GM12891 (cell line): ENCODE measurements at regions not wholly inside any gene's neighbourhood (a gene's known extent, or its start where the extent isn't known, plus 50 kb on each side); places are given as distances from the start of the nearest gene placed in this dataset.

Experiments used
- DNase-seq: peaks from one replicate; pipeline ENCODE4 v3.0.0; 2011; ENCODE audit warnings: low spot score; ENCODE audit not compliant: insufficient read length
- FAIRE-seq: peaks from 2 replicates; lab custom pipeline; 2011; peaks lifted over from hg19 to GRCh38; lab: Jason Lieb, UNC
- PAX5 ChIP-seq: IDR thresholded peaks from 2 replicates; pipeline ENCODE4 v1.6.1; 2011; ENCODE audit warnings: low read length, moderate library complexity, mild to moderate bottlenecking; ENCODE audit not compliant: insufficient read depth, severe bottlenecking
- POLR2A ChIP-seq: IDR thresholded peaks from 2 replicates; pipeline ENCODE4 v1.6.1; 2011; ENCODE audit warnings: low read depth, low read length, control low read depth
- POLR2AphosphoS5 ChIP-seq: IDR thresholded peaks from 2 replicates; pipeline ENCODE4 v1.6.1; 2011; ENCODE audit warnings: low read depth, low read length, control low read depth
- POU2F2 ChIP-seq: IDR thresholded peaks from 2 replicates; pipeline ENCODE4 v1.6.1; 2011; ENCODE audit warnings: low read depth, mild to moderate bottlenecking, control low read depth, low read length, moderate library complexity
- SPI1 ChIP-seq: IDR thresholded peaks from 2 replicates; pipeline ENCODE4 v1.6.1; 2011; ENCODE audit warnings: low read depth, low read length, control low read depth
- TAF1 ChIP-seq: IDR thresholded peaks from 2 replicates; pipeline ENCODE4 v1.6.1; 2011; ENCODE audit warnings: low read depth, low read length, control low read depth

- DNase-seq (no peak), FAIRE-seq (no peak)
- TF ChIP-seq TAF1 (no peak), POLR2A (no peak), SPI1 (no peak), PAX5 (no peak), POLR2AphosphoS5 (no peak), POU2F2 (no peak)
These were observed 271.9 kb downstream of the LOXHD1 start for GRCh38 chr18:46385124-46385523.

DNA sequence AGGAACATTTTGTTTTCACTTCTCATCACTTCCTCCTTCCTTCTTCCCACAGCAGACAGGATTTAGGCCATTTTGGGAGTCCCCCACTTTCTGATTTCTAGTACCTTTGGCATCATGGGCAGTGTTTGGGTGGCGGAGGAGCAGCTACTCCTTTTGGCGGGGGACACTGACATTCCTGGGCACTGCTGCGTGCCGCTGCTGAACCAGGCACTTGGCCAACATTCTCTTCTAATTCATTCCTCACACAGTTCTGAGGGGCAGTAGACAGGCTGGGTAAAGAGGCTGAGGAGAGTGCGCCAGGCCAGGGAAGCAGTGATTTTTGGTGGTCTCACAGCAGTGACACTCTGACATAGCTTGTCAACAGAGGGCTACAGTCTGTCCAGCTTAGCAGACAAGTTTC, 270.2 kb downstream of the LOXHD1 start:
- FAIRE-seq (no peak), DNase-seq (no peak)
- TF ChIP-seq POLR2A (no peak), TAF1 (no peak), SPI1 (no peak), POLR2AphosphoS5 (no peak), PAX5 (no peak), POU2F2 (no peak)

- no peak for TF ChIP-seq POLR2AphosphoS5
- no peak for TF ChIP-seq SPI1
- no peak for TF ChIP-seq POLR2A
- TF ChIP-seq POU2F2: no peak
- TF ChIP-seq TAF1: no peak
- TF ChIP-seq PAX5: no peak
- FAIRE-seq: no peak
- no peak for DNase-seq
These were observed 269.4 kb downstream of the LOXHD1 start for GRCh38 chr18:46387441-46388131.

- TF ChIP-seq PAX5: no peak
- FAIRE-seq: no peak
These were observed 268.7 kb downstream of the LOXHD1 start for GRCh38 chr18:46388286-46388685.

DNA sequence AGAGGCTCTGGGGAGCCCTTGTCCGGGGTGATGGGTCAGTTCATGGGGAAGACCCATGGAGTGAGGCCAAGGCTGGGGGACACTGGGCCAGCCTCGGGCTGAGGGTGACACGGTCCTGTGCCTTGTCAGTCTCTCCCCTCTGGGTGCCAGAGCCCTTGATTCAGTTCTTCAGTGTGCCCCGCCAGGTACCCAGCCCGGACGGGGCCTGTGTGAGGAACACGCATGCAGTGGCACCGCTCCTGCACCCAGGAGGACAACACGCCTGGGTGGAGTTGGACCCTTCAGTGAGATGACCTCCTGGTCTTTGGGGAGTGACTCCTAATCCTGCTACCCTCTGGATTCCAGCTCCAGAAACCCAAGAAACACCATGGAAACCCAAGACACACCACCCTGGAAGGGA, 264.4 kb downstream of the LOXHD1 start:
- no peak for DNase-seq
- no peak for FAIRE-seq
- TF ChIP-seq POU2F2: no peak
- no peak for TF ChIP-seq PAX5
- TF ChIP-seq TAF1: no peak
- TF ChIP-seq POLR2AphosphoS5: no peak
- TF ChIP-seq SPI1: no peak
- TF ChIP-seq POLR2A: no peak

More at GRCh38 chr18:46388286-46388685, 268.7 kb downstream of the LOXHD1 start:
- no peak for DNase-seq

- FAIRE-seq (no peak), DNase-seq (no peak)
- no peak for TF ChIP-seq SPI1
- no peak for TF ChIP-seq POLR2AphosphoS5
These were observed 263.8 kb downstream of the LOXHD1 start for GRCh38 chr18:46393230-46393629.

- TF ChIP-seq SPI1: no peak
- TF ChIP-seq PAX5: no peak
- TF ChIP-seq TAF1: no peak
- TF ChIP-seq POLR2A: no peak
- TF ChIP-seq POLR2AphosphoS5: no peak
- no peak for TF ChIP-seq POU2F2
- no peak for DNase-seq
- no peak for FAIRE-seq
These were observed 263.1 kb downstream of the LOXHD1 start for GRCh38 chr18:46393961-46394360.

GRCh38 chr18:46395795-46396194, 261.2 kb downstream of the LOXHD1 start:
- no peak for DNase-seq
- TF ChIP-seq PAX5 (no peak), TAF1 (no peak), POLR2AphosphoS5 (no peak), SPI1 (no peak), POLR2A (no peak)
- no peak for FAIRE-seq

DNA sequence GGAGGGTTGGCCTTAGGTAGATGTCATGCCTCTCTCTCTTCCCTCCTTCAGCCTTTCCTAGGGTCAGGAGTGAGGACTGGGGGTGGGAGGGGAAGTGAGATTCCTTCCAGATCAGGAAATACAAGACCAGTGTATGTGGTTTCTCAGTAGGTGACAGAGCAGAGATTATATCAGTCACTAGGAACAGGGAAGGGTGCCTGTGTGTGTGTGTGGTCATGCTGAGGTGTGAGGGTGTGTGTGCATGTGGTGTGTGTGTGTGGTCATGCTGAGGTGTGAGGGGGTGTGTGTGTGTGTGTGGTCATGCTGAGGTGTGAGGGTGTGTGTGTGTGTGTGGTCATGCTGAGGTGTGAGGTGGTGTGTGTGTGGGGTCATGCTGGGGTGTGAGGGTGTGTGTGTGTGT, 259.8 kb downstream of the LOXHD1 start:
- FAIRE-seq: no peak
- no peak for DNase-seq
- TF ChIP-seq PAX5: no peak
- TF ChIP-seq SPI1: peak; percentile 20; the same call in 1 of the 2 replicates

DNA sequence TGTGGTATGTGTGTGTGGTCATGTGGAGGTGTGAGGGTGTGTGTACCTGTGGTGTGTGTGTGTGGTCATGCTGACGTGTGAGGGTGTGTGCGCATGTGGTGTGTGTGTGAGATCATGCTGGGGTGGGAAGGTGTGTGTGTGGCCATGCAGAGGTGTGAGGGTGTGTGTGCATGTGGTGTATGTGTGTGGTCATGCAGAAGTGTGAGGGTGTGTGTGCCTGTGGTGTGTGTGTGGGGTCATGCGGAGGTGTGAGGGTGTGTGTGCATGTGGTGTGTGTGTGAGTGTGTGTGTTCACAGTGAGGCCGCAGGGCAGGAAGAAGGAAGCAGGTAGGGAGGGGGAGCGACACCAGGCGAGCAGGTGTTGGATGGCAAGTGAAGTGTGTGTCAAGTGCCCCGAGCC, 259.0 kb downstream of the LOXHD1 start:
- FAIRE-seq: no peak

More for the DNA sequence above, 259.0 kb downstream of the LOXHD1 start:
- TF ChIP-seq PAX5: no peak
- no peak for TF ChIP-seq TAF1
- no peak for TF ChIP-seq POLR2AphosphoS5
- TF ChIP-seq POU2F2: no peak
- TF ChIP-seq SPI1: no peak
- TF ChIP-seq POLR2A: no peak
- no peak for DNase-seq
